SKM-1 (cell line): ENCODE measurements at regions not wholly inside any gene's neighbourhood (a gene's known extent, or its start where the extent isn't known, plus 50 kb on each side); places are given as distances from the start of the nearest gene placed in this dataset.
"Not testable (repeated sequence)": the region's sequence is repeated elsewhere in the genome, so short reads cannot be mapped to it uniquely, and the experiment has no call there.

ENCODE experiments used
- DNase-seq: peaks from one replicate; lab custom pipeline; 2025; ENCODE audit not compliant: unreplicated experiment; lab: John Stamatoyannopoulos, UW

- DNase-seq = no peak
Observed at GRCh38 chr3:22660606-22661005, 542.5 kb upstream of the UBE2E2 start.

- DNase-seq = no peak
Observed at GRCh38 chr3:22661121-22661700, 541.9 kb upstream of the UBE2E2 start.

GRCh38 chr3:22665528-22665927, 537.6 kb upstream of the UBE2E2 start:
- no peak for DNase-seq

- DNase-seq = no peak
Observed at GRCh38 chr3:22666736-22667135, 536.4 kb upstream of the UBE2E2 start.

- DNase-seq = no peak
Observed at GRCh38 chr3:22671848-22672247, 531.3 kb upstream of the UBE2E2 start.

- DNase-seq = no peak
Observed at GRCh38 chr3:22684739-22685138, 518.4 kb upstream of the UBE2E2 start.

- DNase-seq = no peak
Observed at GRCh38 chr3:22685597-22685996, 517.5 kb upstream of the UBE2E2 start.

- DNase-seq = no peak
Observed at GRCh38 chr3:22691407-22691806, 511.7 kb upstream of the UBE2E2 start.

- no peak for DNase-seq
Observed at GRCh38 chr3:22691856-22692628, 511.1 kb upstream of the UBE2E2 start.

GRCh38 chr3:22700876-22701275, 502.3 kb upstream of the UBE2E2 start:
- DNase-seq = no peak

- DNase-seq = no peak
Observed at GRCh38 chr3:22704166-22704565, 499.0 kb upstream of the UBE2E2 start.

- DNase-seq = no peak
Observed at GRCh38 chr3:22704571-22705354, 498.4 kb upstream of the UBE2E2 start.

- not testable (repeated sequence) for DNase-seq
Observed at GRCh38 chr3:22706922-22707321, 496.2 kb upstream of the UBE2E2 start.

GRCh38 chr3:22713936-22714335, 489.2 kb upstream of the UBE2E2 start:
- peak; percentile 54 for DNase-seq

- no peak for DNase-seq
Observed at GRCh38 chr3:22714749-22715148, 488.4 kb upstream of the UBE2E2 start.

- DNase-seq = no peak
Observed at GRCh38 chr3:22720596-22720995, 482.5 kb upstream of the UBE2E2 start.

- DNase-seq = no peak
Observed at GRCh38 chr3:22724420-22724819, 478.7 kb upstream of the UBE2E2 start.

- DNase-seq = no peak
Observed at GRCh38 chr3:22728406-22728805, 474.7 kb upstream of the UBE2E2 start.

- no peak for DNase-seq
Observed at GRCh38 chr3:22729212-22729611, 473.9 kb upstream of the UBE2E2 start.

- no peak for DNase-seq
Observed at GRCh38 chr3:22729981-22730380, 473.1 kb upstream of the UBE2E2 start.

- DNase-seq = no peak
Observed at GRCh38 chr3:22730701-22731100, 472.4 kb upstream of the UBE2E2 start.

GRCh38 chr3:22731901-22732300, 471.2 kb upstream of the UBE2E2 start:
- DNase-seq = no peak
